ENCODE measurements at regions not wholly inside any gene's neighbourhood (a gene's known extent, or its start where the extent isn't known, plus 50 kb on each side); places are given as distances from the start of the nearest gene placed in this dataset.
"Not testable (repeated sequence)": the region's sequence is repeated elsewhere in the genome, so short reads cannot be mapped to it uniquely, and the experiment has no call there.

GRCh38 chr10:37067576-37067975 is 57.8 kb upstream of the ANKRD30A start:
- no peak for DNase-seq

GRCh38 chr10:37062296-37062695 is 63.1 kb upstream of the ANKRD30A start:
- DNase-seq: not testable (repeated sequence)

GRCh38 chr10:37057261-37057660 is 68.1 kb upstream of the ANKRD30A start:
- no peak for DNase-seq

GRCh38 chr10:37053476-37053875 is 71.9 kb upstream of the ANKRD30A start:
- DNase-seq: no peak

- not testable (repeated sequence) for DNase-seq
Measured at GRCh38 chr10:37049982-37050381, 75.4 kb upstream of the ANKRD30A start.

- not testable (repeated sequence) for DNase-seq
Measured at GRCh38 chr10:37044319-37044718, 81.1 kb upstream of the ANKRD30A start.

- no peak for DNase-seq
Measured at GRCh38 chr10:37035853-37036252, 89.5 kb upstream of the ANKRD30A start.

GRCh38 chr10:37015498-37015897 is 109.9 kb upstream of the ANKRD30A start:
- no peak for DNase-seq

GRCh38 chr10:37010741-37011140 is 114.7 kb upstream of the ANKRD30A start:
- DNase-seq: no peak

- DNase-seq: not testable (repeated sequence)
Measured at GRCh38 chr10:37008276-37008675, 117.1 kb upstream of the ANKRD30A start.

GRCh38 chr10:37003126-37003525 is 122.3 kb upstream of the ANKRD30A start:
- DNase-seq: no peak

- DNase-seq: not testable (repeated sequence)
Measured at GRCh38 chr10:36995806-36996205, 129.6 kb upstream of the ANKRD30A start.

- DNase-seq: no peak
Measured at GRCh38 chr10:36994886-36995285, 130.5 kb upstream of the ANKRD30A start.

- DNase-seq: no peak
Measured at GRCh38 chr10:36989233-36989632, 136.2 kb upstream of the ANKRD30A start.

- no peak for DNase-seq
Measured at GRCh38 chr10:36946598-36946997, 178.8 kb upstream of the ANKRD30A start.

GRCh38 chr10:36943544-36943943 is 181.9 kb upstream of the ANKRD30A start:
- no peak for DNase-seq

GRCh38 chr10:36942616-36943015 is 182.8 kb upstream of the ANKRD30A start:
- no peak for DNase-seq

GRCh38 chr10:36903040-36903439 is 222.4 kb upstream of the ANKRD30A start:
- no peak for DNase-seq

- DNase-seq: no peak
Measured at GRCh38 chr10:36899652-36900051, 225.7 kb upstream of the ANKRD30A start.

- DNase-seq: peak; percentile 21
Measured at GRCh38 chr10:36888925-36889573, 236.3 kb upstream of the ANKRD30A start.

GRCh38 chr10:36886303-36886891 is 239.0 kb upstream of the ANKRD30A start:
- no peak for DNase-seq

- DNase-seq: no peak
Measured at GRCh38 chr10:36885746-36886145, 239.7 kb upstream of the ANKRD30A start.

- DNase-seq: no peak
Measured at GRCh38 chr10:36882781-36883180, 242.6 kb upstream of the ANKRD30A start.

GRCh38 chr10:36880898-36881297 is 244.5 kb upstream of the ANKRD30A start:
- no peak for DNase-seq

Data from activated CD4-positive, alpha-beta T cell treated with anti-CD3 and anti-CD28 coated beads, Interleukin-2, amount 50 U/mL, for 1 hour (primary cell).